ENCODE measurements at regions not wholly inside any gene's neighbourhood (a gene's known extent, or its start where the extent isn't known, plus 50 kb on each side); places are given as distances from the start of the nearest gene placed in this dataset.

- no peak overlapping the region for H3K4me3 ChIP-seq (replicated peaks in 1 of 2; ENCODE audit: low read depth in 2 of 2, low read length in 2 of 2)
- TF ChIP-seq CTCF (IDR thresholded peaks at IDR 0.05; ENCODE audit: low read depth, low read length) = no peak
- no peak for DNase-seq (ENCODE audit: low read depth in 2 of 2)
Measured at GRCh38 chr2:183383854-183384253, 259.6 kb downstream of the NUP35 start.

- TF ChIP-seq CTCF (IDR thresholded peaks at IDR 0.05; ENCODE audit: low read depth, low read length) = no peak
- DNase-seq (ENCODE audit: low read depth in 2 of 2) = no peak
- H3K4me3 ChIP-seq (replicated peaks in 1 of 2; ENCODE audit: low read depth in 2 of 2, low read length in 2 of 2) = no peak overlapping the region
Measured at GRCh38 chr2:183389546-183390080, 265.4 kb downstream of the NUP35 start.

DNA sequence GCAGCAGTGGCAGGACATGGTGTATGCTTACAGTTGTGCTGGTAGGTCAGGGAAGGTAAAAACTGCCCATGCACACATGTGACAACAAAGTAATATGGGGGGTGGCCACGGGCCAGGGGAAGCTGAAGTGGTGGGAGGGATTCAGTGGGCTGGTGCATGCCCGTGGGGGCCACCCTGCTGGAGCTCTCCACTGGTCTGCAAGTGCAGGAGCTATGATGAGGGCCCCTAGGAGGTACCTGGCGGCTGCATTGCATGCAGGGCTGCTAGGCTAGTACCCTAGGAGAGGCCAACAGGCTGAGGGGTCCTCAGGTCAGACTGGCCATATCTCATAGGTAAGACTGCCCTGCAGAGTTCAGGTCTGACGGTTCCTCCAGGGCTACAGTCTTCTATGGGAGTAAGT lies 265.9 kb downstream of the NUP35 start:
- DNase-seq (ENCODE audit: low read depth in 2 of 2) = no peak
- no peak overlapping the region for H3K4me3 ChIP-seq (replicated peaks in 1 of 2; ENCODE audit: low read depth in 2 of 2, low read length in 2 of 2)
- no peak for TF ChIP-seq CTCF (IDR thresholded peaks at IDR 0.05; ENCODE audit: low read depth, low read length)

DNA sequence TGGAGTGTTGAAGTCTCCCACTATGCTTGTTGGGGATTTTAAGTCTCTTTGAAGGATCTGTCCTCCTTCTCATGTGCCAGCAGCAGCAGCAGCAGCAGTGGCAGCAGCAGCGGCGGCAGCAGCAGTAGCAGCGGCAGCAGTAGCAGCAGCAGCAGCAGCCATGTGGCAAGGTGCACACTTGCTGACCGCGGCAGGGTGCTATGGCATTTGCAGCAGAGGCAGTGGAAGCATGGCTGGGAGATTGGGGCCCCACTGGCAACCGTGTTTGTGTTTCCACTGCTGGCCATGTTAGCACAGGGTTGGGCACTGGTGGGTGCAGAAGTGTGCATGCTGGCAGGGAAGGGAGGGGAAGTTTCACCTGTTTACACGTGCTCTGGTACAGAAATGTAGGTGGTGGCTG lies 280.1 kb downstream of the NUP35 start:
- H3K4me3 ChIP-seq (replicated peaks in 1 of 2; ENCODE audit: low read depth in 2 of 2, low read length in 2 of 2) = no peak overlapping the region
- TF ChIP-seq CTCF (IDR thresholded peaks at IDR 0.05; ENCODE audit: low read depth, low read length) = no peak
- DNase-seq (ENCODE audit: low read depth in 2 of 2) = no peak

- H3K4me3 ChIP-seq (replicated peaks in 1 of 2; ENCODE audit: low read depth in 2 of 2, low read length in 2 of 2) = no peak overlapping the region
- DNase-seq (ENCODE audit: low read depth in 2 of 2) = no peak
- TF ChIP-seq CTCF (IDR thresholded peaks at IDR 0.05; ENCODE audit: low read depth, low read length) = no peak
Measured at GRCh38 chr2:183408562-183408961, 284.3 kb downstream of the NUP35 start.

DNA sequence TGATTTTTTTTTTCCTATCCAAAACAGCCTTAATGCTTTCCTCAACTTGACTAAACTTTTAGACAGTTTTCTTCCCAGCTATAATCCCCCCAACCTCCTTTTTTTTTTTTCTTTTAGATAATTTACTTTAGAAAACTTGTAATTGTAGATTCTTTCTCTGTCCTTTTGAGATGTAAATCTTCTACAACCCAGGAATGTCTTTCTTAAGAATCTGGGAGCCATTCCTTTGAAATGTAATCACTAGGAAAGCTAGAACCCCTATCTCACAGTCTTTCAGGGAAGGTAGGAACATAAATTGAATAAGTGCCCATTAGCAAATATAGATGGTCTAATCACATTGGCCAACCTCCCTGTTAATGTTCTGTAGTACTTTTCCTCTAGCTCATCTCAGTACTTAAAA lies 285.4 kb downstream of the NUP35 start:
- no peak overlapping the region for H3K4me3 ChIP-seq (replicated peaks in 1 of 2; ENCODE audit: low read depth in 2 of 2, low read length in 2 of 2)
- TF ChIP-seq CTCF (IDR thresholded peaks at IDR 0.05; ENCODE audit: low read depth, low read length) = no peak
- DNase-seq (ENCODE audit: low read depth in 2 of 2) = no peak

DNA sequence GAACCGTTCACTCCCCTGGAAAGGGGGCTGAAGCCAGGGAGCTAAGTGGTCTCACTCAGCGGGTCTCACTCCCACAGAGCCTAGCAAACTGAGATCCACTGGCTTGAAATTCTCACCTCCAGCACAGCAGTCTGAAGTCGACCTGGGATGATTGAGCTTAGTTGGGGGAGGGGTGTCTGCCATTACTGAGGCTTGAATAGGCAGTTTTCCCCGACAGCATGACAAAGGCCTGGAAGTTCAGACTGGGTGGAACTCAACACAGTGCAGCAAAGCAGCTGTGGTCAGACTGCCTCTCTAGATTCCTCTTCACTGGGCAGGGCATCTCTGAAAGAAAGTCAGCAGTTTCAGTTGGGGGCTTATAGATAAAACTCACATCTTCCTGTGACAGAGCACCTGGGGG lies 292.5 kb downstream of the NUP35 start:
- no peak for TF ChIP-seq CTCF (IDR thresholded peaks at IDR 0.05; ENCODE audit: low read depth, low read length)
- no peak for DNase-seq (ENCODE audit: low read depth in 2 of 2)
- H3K4me3 ChIP-seq (replicated peaks in 1 of 2; ENCODE audit: low read depth in 2 of 2, low read length in 2 of 2) = no peak overlapping the region
